Endometrium (tissue), 2 donors: ENCODE measurements at regions not wholly inside any gene's neighbourhood (a gene's known extent, or its start where the extent isn't known, plus 50 kb on each side); places are given as distances from the start of the nearest gene placed in this dataset.

ENCODE experiments used
- FAIRE-seq: peaks from 2 replicates; lab custom pipeline; 2012; peaks lifted over from hg19 to GRCh38; lab: Jason Lieb, UNC
- donor health status: control.
- donor health status: control.

DNA sequence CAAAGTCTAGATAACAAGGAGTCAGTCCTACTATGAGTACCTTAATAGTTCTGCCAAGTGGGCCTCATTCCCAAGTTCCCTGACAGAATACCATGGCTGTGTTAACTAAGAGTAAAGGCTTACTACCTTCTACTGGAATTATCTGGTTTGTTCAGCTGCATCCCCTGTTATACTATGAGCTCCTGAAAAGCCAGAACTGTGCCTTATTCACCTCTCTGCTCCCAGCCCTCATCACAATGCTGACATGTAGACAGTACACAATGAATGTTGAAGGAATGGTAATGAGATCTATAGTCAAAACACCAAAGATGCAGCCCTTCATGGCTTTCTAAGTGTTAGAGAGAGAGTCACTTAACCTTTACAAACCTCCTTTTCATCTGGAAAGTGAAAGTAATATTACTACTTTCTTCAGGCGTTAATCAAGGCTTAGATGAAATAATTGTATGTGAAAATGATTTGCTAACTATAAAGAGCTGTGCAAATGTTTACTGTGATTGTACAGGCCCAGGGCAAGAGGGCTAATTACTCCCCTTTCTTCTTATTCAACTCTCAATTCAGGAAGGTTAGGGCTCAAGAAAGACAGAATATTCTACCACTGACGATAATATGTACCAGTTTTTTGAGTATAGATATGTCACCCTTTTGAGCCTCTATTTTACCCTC is 70.3 kb upstream of the MROH9 start:
- FAIRE-seq: no peak

GRCh38 chr1:170866646-170867045 is 68.7 kb upstream of the MROH9 start:
- FAIRE-seq: no peak

DNA sequence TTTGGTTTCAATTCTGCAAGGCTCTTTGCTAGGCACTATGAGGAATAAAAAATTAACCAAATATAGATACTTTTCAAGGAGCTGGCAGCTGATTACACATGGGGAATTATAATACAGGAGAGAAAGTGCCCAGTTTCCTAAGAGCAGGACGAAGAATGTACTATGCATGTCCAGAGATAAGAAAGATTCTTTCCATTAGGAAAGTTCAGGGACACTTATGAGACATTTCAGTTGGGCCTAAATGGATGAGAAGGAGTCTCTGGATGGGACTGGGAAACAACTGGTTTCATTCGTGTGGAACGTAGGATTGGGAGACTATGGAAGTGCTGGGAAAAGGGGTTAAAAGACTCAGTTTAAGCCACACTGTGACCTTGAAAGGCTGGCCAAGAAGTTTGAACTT is 63.5 kb upstream of the MROH9 start:
- FAIRE-seq: no peak

DNA sequence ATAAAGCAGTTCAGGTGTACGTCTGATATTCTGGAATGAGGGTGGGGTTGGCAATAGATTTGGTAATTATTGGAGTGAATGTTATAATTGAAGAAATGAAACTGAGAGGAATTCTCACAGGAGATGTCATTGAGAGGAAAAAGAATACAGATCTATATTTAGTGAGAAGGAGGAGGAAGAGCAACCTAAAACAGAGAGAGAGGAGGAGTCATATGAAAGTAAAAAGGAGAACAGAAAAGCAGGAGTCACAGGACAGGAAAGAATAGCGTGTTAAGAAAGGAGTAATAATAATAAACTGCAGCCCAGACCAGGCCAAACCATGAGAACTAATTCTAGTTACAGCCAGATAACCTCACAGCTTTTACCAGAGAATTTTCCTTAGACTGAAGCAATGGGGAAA is 62.7 kb upstream of the MROH9 start:
- no peak for FAIRE-seq

GRCh38 chr1:170874671-170875070 is 60.7 kb upstream of the MROH9 start:
- no peak for FAIRE-seq

DNA sequence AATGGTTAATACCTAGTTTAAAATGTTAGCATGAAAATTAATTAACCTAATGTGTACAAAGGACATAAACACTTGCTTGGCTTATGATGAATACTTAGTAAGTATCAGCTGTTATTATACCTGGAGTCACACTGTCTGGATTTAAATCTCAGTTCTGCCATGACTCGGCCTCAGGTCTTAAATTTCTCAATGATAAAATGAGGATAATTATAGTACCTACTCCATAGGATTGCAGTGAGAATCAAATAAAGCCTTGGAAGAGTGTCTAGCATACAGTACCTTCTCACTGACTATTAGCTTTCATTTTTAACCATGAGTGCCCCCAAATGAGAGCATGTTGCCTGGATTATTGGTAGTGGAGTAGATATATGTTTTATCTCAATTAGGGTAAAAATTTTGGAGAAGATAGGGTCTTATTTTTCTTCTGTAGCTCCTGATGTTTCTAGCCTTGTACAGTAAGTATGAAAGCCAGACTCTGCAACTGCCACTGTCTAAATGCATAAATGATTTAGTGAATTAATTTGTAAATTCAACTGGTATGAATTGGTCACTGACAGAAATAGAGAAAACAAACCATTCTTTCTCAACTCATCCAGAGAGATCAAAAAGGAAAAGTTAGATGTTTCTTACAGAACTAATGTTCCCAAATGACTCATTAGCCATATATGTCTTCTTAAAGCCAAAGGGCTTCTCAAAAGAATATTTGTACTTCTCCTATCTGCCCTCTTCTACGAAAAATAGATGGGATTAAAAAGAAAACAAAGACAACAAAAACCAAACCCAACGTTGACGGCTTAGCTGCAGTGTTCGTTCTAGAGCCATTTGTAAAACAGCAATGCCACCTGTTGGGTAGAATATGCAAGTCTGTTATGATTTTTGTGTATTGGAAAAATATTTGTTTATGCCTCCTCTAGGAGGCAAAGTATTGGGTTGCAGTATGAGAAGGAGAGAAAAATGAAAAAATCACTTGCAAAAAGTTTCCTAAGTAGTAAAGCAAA is 53.8 kb upstream of the MROH9 start:
- FAIRE-seq: peak; percentile 87
